Dendritic cell treated with granulocyte-macrophage colony-stimulating factor and Interleukin-4, amounts not matched to agents 40 ng/mL and 50 ng/mL, for 4 days (primary cell): ENCODE measurements at regions not wholly inside any gene's neighbourhood (a gene's known extent, or its start where the extent isn't known, plus 50 kb on each side); places are given as distances from the start of the nearest gene placed in this dataset.

Experiments
- H3K27ac Mint-ChIP-seq: one replicate; pipeline ENCODE4 v1.8.0; 2022; ENCODE audit warnings: mild to moderate bottlenecking, mixed read lengths
- H3K27me3 Mint-ChIP-seq: one replicate; pipeline ENCODE4 v1.8.0; 2022; ENCODE audit warnings: mild to moderate bottlenecking, mixed read lengths
- H3K36me3 Mint-ChIP-seq: one replicate; pipeline ENCODE4 v1.8.0; 2022; ENCODE audit warnings: low read depth, mixed read lengths
- H3K4me1 Mint-ChIP-seq: one replicate; pipeline ENCODE4 v1.8.0; 2022; ENCODE audit warnings: low read depth, mixed read lengths
- H3K4me3 Mint-ChIP-seq: one replicate; pipeline ENCODE4 v1.8.0; 2022; ENCODE audit warnings: mild to moderate bottlenecking, moderate library complexity, mixed read lengths
- H3K9me3 Mint-ChIP-seq: one replicate; pipeline ENCODE4 v1.8.0; 2022; ENCODE audit warnings: mixed read lengths
- intact Hi-C: fragments of 100-400 bp; cut with micrococcal nuclease; formaldehyde crosslinking; loops from one replicate; pipeline ENCODE4 v1.15.0; 2022

DNA sequence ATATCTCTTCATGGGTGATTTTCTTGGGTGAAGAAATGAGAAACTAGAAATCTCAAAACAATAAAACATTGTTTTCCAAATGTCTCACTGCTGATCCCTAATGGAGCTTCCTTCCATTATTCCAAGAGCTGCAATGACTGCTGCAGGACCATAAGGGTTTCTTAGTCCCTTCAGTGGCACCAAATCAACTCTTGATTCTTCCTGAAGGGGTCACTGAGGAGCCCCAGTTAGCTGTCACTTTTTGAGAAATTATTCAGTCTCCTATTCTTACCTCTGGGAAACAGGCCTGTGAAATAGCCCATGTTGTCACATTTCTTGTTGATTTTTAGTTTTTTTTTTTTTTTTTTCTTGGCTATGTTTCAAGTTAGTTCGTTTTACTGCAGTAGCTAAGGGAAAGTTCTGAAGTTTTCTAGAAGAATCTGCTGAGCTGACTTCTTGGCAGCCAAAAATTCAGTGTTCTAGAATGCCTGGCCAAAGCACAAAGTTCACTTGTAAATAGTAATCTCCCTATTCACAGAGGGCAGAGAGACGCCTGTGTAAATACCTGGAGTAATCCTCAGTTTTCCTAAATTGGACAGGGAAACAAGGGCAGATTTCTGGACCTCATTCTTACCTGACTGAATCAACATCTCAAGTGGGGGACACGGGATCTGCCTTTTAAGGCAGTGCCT lies 480.0 kb downstream of the RIT2 start:
- H3K4me3 Mint-ChIP-seq: no peak overlapping the region

GRCh38 chr18:42636309-42636708 lies 479.2 kb downstream of the RIT2 start:
- Mint-ChIP-seq H3K9me3 (no peaks in the 10 kb centered on the region), H3K36me3 (no peaks in the 10 kb centered on the region), H3K4me1 (no peaks in the 10 kb centered on the region)

More for the DNA sequence above, 480.0 kb downstream of the RIT2 start:
- H3K9me3 Mint-ChIP-seq: no peaks in the 10 kb centered on the region
- intact Hi-C loops: no loop called here
- H3K27me3 Mint-ChIP-seq: no peaks in the 10 kb centered on the region
- no peaks in the 10 kb centered on the region for H3K36me3 Mint-ChIP-seq
- no peaks in the 10 kb centered on the region for H3K4me1 Mint-ChIP-seq
- H3K27ac Mint-ChIP-seq: no peak overlapping the region

GRCh38 chr18:42640160-42640559 lies 475.3 kb downstream of the RIT2 start:
- H3K4me1 Mint-ChIP-seq: no peaks in the 10 kb centered on the region
- no peaks in the 10 kb centered on the region for H3K9me3 Mint-ChIP-seq
- H3K36me3 Mint-ChIP-seq: no peaks in the 10 kb centered on the region
- intact Hi-C loops: no loop called here
- no peaks in the 10 kb centered on the region for H3K27me3 Mint-ChIP-seq
- H3K27ac Mint-ChIP-seq: no peak overlapping the region
- H3K4me3 Mint-ChIP-seq: no peak overlapping the region

More at GRCh38 chr18:42636309-42636708, 479.2 kb downstream of the RIT2 start:
- intact Hi-C loops: no loop called here
- Mint-ChIP-seq H3K4me3 (no peak overlapping the region), H3K27me3 (no peaks in the 10 kb centered on the region), H3K27ac (no peak overlapping the region)

DNA sequence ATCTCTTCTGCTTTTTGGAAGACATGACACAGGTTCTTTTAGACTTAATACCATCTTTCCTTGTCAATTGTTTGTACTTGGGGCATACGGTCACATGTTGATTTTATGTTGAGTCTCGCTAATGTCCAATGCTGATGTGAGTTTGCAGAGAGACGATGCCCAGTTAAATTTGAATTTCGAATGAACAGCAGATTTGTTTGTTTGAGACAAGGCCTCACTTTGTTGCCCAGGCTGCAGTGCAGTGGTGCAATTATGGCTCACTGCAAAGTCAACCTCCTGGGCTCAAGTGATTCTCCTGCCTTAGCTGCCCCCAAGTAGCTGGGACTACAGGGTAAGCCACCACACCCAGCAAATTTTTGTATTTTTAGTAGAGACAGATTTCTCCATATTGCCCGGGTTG lies 473.5 kb downstream of the RIT2 start:
- H3K4me1 Mint-ChIP-seq: no peaks in the 10 kb centered on the region
- no peaks in the 10 kb centered on the region for H3K36me3 Mint-ChIP-seq
- no peaks in the 10 kb centered on the region for H3K9me3 Mint-ChIP-seq
- H3K27ac Mint-ChIP-seq: no peak overlapping the region
- H3K4me3 Mint-ChIP-seq: no peak overlapping the region
- intact Hi-C loops: no loop called here
- H3K27me3 Mint-ChIP-seq: no peaks in the 10 kb centered on the region

GRCh38 chr18:42644729-42645131 lies 470.8 kb downstream of the RIT2 start:
- no peak overlapping the region for H3K27ac Mint-ChIP-seq
- H3K36me3 Mint-ChIP-seq: no peaks in the 10 kb centered on the region

DNA sequence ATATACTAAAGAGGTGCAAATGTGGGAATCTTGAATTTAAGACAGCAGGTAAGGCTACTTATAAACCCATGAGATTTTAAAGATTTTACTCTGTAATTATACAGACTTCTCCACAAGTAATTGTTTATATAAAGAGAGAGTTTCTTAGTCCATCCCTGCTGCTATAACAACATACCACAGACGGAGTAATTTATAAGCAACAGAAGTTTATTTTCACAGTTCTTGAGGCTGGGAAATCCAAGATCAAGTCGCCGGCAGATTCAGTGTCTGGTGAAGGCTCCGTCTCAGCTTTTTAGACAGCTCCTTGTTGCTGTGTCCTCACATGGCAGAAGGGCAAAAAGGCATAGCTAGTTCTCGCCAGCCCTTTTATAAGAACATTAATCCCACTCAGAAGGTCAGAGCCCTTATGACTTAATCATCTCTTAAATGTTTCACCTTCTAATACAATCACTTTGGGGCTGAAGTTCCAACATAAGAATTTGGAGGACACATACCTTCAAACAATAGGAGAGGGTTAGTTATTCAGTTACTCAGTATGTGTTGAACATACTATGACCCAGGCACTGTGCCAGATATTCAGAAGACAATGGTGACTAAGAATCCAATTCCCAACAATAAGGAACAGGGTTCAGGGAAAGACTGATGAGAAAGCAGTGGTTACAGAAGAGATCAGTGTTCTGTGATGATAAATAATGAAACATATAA lies 466.0 kb downstream of the RIT2 start:
- Mint-ChIP-seq H3K36me3 (no peaks in the 10 kb centered on the region), H3K4me3 (no peak overlapping the region), H3K9me3 (no peaks in the 10 kb centered on the region), H3K4me1 (no peaks in the 10 kb centered on the region), H3K27me3 (no peaks in the 10 kb centered on the region), H3K27ac (no peak overlapping the region)
- intact Hi-C loops: no loop called here

More at GRCh38 chr18:42644729-42645131, 470.8 kb downstream of the RIT2 start:
- Mint-ChIP-seq H3K4me3 (no peak overlapping the region), H3K9me3 (no peaks in the 10 kb centered on the region), H3K27me3 (no peaks in the 10 kb centered on the region), H3K4me1 (no peaks in the 10 kb centered on the region)
- intact Hi-C loops: no loop called here

- H3K9me3 Mint-ChIP-seq: no peaks in the 10 kb centered on the region
Observed at GRCh38 chr18:42654556-42654955, 460.9 kb downstream of the RIT2 start.

DNA sequence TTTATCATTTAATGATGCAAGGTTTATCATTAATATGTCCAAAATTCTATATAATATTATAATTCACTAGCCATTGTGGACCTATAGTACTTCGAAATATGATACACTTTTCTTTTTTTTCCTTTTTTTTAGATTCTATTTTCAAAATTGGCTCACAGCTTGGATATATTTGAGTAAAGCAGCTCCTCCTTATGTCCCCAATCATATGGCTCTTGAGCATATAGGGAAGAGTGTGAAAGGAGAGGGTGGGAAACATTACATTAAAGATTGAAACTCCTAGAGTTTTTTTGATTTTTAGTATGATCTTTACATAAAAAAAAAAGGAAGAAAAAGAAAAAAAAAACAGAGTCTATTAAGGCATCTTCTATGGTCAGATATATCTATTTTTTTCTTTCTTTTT lies 457.9 kb downstream of the RIT2 start:
- H3K27me3 Mint-ChIP-seq: no peaks in the 10 kb centered on the region
- no peak overlapping the region for H3K4me3 Mint-ChIP-seq
- H3K36me3 Mint-ChIP-seq: no peaks in the 10 kb centered on the region
- H3K27ac Mint-ChIP-seq: no peak overlapping the region
- H3K4me1 Mint-ChIP-seq: no peaks in the 10 kb centered on the region
- H3K9me3 Mint-ChIP-seq: peaks cover 9% of the 10 kb centered on the region
- intact Hi-C loops: no loop called here

More at GRCh38 chr18:42654556-42654955, 460.9 kb downstream of the RIT2 start:
- H3K36me3 Mint-ChIP-seq: no peaks in the 10 kb centered on the region
- intact Hi-C loops: no loop called here
- H3K4me3 Mint-ChIP-seq: no peak overlapping the region
- H3K27ac Mint-ChIP-seq: no peak overlapping the region
- no peaks in the 10 kb centered on the region for H3K27me3 Mint-ChIP-seq
- no peaks in the 10 kb centered on the region for H3K4me1 Mint-ChIP-seq

DNA sequence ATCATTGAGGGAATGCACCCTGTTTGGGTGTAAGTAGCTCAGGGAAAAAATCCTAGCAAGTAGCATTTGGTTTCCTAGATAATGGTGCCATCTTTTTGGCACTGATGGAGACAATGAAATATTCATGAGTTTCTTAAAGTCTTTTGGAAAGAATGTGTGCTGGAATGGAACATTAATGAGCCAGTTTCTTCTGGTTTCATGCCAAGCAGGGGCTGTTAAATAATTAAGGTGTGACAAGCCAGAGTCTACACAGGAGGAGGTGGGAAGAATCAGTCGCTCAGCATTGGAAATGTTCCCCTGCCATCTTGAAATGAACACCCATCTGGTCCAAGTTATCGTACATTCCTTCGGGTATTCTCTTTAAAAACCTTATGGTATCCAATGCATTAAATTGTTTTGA lies 457.3 kb downstream of the RIT2 start:
- no peak overlapping the region for H3K27ac Mint-ChIP-seq
- no peak overlapping the region for H3K4me3 Mint-ChIP-seq
- H3K9me3 Mint-ChIP-seq: peaks cover 13% of the 10 kb centered on the region
- H3K4me1 Mint-ChIP-seq: no peaks in the 10 kb centered on the region
- intact Hi-C loops: no loop called here
- no peaks in the 10 kb centered on the region for H3K27me3 Mint-ChIP-seq
- H3K36me3 Mint-ChIP-seq: no peaks in the 10 kb centered on the region

DNA sequence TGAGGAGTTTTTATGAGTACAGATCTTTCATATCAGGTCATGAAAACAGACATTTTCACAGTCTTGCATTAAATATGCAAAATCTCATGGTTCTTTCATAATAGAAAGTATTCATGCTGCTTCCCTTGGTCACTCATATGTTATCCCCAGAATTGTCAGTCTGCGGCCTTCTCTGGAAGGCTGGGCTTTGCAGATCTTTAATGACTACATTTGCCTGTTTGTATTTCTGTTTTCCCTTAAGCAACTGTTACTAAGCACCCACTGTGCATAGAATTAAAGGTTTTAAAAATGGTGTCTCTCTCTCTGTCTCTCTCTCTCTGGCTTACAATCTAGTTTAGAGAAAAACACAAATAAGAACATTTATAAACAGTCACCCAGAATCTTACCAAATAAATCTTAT lies 456.3 kb downstream of the RIT2 start:
- Mint-ChIP-seq H3K27me3 (no peaks in the 10 kb centered on the region), H3K36me3 (no peaks in the 10 kb centered on the region), H3K27ac (no peak overlapping the region), H3K9me3 (peaks cover 20% of the 10 kb centered on the region), H3K4me1 (no peaks in the 10 kb centered on the region), H3K4me3 (no peak overlapping the region)
- intact Hi-C loops: no loop called here

DNA sequence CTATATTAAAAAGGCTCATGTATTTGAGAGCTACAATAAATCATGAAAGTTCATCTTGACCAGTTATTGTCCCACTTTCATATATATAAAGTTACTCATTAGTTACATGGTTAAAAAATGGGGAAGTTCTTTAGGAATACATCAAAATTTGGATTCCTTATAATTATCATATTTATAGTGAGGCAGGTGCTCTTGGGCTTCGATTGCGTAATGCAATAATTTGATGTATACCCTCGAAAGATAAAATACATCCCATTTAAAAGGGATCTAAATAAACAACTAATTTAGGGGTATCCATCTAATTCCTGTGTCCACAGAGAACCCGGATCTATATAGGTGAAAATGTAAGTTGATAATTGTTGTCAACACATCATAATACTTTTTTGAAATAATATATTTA lies 444.6 kb downstream of the RIT2 start:
- Mint-ChIP-seq H3K36me3 (no peaks in the 10 kb centered on the region), H3K27ac (no peak overlapping the region), H3K9me3 (no peaks in the 10 kb centered on the region), H3K4me3 (no peak overlapping the region), H3K27me3 (no peaks in the 10 kb centered on the region), H3K4me1 (no peaks in the 10 kb centered on the region)
- intact Hi-C loops: no loop called here

GRCh38 chr18:42675810-42676209 lies 439.7 kb downstream of the RIT2 start:
- Mint-ChIP-seq H3K4me3 (no peak overlapping the region), H3K27ac (no peak overlapping the region), H3K9me3 (no peaks in the 10 kb centered on the region), H3K4me1 (no peaks in the 10 kb centered on the region), H3K27me3 (no peaks in the 10 kb centered on the region), H3K36me3 (no peaks in the 10 kb centered on the region)
- intact Hi-C loops: no loop called here

DNA sequence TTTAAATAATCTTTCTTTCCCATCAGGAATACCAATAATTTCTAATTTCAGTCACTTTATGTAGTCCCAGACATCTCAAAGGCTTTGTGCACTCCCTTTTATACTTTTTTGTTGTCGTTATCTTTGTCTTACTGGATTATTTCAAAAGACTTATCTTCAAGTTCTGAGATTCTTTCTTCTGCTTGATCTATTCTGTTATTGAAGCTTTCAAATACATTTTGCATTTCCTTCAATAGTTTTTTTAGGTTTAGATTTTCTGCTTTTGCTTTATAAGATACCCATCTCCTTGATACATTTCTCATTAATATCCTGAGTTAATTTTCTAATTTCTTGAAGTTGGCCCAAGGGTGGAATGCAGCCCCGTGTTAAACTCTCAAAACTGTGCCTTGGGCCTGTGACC lies 432.4 kb downstream of the RIT2 start:
- peaks cover 17% of the 10 kb centered on the region for H3K9me3 Mint-ChIP-seq
- intact Hi-C loops: no loop called here
- no peaks in the 10 kb centered on the region for H3K36me3 Mint-ChIP-seq
- no peak overlapping the region for H3K27ac Mint-ChIP-seq
- no peaks in the 10 kb centered on the region for H3K27me3 Mint-ChIP-seq
- H3K4me3 Mint-ChIP-seq: no peak overlapping the region
- H3K4me1 Mint-ChIP-seq: no peaks in the 10 kb centered on the region

- H3K27ac Mint-ChIP-seq: no peak overlapping the region
- no peak overlapping the region for H3K4me3 Mint-ChIP-seq
- H3K4me1 Mint-ChIP-seq: no peaks in the 10 kb centered on the region
- no peaks in the 10 kb centered on the region for H3K36me3 Mint-ChIP-seq
- H3K27me3 Mint-ChIP-seq: no peaks in the 10 kb centered on the region
- H3K9me3 Mint-ChIP-seq: peaks cover 9% of the 10 kb centered on the region
- intact Hi-C loops: no loop called here
Observed at GRCh38 chr18:42689310-42689709, 426.2 kb downstream of the RIT2 start.
